ENCODE measurements at regions not wholly inside any gene's neighbourhood (a gene's known extent, or its start where the extent isn't known, plus 50 kb on each side); places are given as distances from the start of the nearest gene placed in this dataset.
"Not testable (repeated sequence)": the region's sequence is repeated elsewhere in the genome, so short reads cannot be mapped to it uniquely, and the experiment has no call there.

DNA sequence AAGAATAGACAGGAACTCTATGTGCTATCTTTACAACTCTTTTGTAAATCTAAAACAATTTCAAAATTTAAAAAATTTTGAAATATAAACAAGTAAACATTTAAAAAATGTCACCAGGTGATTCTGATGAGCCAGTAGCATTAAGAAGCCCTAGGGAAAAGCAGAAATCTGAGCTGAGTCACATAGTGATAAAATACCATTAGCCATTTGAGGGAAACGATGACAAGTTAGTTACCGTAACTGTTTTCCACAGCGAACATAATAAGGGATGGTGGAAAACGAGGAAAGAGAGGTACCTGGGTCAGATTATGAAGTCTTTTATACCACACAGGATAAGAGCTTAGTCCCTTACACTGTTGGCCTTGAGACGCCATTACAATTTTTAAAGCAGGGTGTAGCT, 55.5 kb downstream of the PRR15 start:
- DNase-seq: no peak

DNA sequence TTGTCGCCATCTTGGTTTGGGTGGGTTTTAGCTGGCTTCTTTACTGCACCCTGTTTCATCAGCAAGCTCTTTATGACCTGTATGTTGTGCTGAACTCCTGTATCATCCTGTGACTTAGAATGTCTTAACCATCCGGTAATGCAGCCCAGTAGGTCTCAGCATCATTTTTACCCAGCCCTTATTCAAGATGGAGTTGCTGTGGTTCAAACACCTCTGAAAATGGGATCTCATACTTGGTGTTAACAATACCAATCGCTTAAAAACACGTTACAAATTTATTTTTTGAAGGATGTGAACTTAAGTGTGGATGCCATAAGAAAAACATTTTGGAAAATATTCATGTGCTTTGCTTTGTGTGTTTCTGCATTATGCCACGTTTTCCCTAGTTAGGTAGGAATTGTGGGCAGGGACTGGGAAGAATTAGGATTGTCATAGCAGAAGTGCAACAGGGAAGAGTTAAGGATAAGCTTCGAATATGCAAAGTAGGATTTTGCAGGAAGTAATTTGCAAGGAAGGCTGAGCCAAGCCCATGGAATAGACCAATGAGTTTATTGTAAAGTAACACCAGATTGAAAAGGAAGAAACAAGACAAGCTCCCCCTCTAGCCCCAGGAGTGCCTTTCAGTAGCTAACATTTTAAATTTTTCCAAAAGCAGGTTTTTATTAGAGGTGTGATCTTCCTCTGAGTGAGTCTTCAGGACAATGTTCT, 56.4 kb downstream of the PRR15 start:
- no peak for DNase-seq

DNA sequence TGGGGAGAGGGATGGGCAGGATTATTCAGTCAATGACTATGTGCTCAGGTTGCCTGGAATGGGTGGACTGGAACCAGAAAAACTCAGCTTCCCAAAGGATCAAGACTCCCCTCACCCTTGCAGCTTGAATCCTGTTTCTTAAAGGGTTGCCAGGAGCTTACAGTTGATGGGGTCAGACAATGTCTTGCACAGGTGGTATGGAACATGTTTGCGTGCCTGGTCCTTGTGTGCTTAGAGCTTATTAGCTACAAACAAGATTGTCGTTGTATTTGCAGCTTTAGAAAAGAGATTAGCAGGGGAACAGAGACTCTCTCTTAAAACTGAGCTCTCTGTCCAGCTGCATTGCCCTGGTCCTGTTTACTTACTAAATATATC, 56.9 kb downstream of the PRR15 start:
- DNase-seq: no peak

DNA sequence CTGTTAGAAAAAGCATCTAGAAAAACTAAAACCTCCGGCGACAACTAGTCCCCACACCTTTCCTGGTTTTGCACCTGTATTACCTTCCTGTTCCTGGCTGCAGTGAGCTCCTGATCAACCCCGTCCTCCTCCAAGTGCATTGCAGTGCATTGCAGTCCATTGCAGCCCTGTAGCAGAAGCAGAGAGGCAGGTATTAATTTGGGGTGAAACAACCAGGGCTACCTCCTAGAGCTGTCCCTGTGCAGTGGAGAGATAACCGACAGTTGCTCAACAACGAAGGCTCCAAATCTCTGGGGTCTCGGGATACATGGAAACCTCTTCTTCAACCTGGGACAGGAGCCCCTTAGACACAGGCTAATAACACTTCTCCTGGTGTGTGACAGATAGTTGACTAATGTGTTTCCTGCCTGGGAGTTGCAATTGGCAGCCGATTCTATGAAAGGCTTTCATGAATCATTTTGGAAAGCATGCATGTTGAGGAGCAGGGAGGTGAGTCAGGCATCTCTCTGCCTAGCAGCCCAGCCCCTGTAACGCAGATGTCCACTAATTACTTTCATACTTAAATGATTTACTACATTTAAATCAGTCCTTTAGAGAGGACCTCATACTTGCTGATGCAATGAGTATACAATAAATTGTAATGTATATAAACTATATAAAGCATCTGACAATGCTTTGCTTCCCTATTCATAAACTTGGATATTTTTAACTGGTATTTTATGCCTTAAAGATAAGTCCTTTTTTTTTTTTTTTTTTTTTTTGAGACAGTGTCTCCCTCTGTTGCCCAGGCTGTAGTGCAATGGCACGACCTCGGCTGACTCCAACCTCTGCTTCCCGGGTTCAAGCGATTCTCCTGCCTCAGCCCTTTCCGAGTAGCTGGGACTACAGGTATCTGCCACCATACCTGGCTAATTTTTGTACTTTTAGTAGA, 59.0 kb downstream of the PRR15 start:
- DNase-seq: peak in 1 of 2 donors; percentile 19

DNA sequence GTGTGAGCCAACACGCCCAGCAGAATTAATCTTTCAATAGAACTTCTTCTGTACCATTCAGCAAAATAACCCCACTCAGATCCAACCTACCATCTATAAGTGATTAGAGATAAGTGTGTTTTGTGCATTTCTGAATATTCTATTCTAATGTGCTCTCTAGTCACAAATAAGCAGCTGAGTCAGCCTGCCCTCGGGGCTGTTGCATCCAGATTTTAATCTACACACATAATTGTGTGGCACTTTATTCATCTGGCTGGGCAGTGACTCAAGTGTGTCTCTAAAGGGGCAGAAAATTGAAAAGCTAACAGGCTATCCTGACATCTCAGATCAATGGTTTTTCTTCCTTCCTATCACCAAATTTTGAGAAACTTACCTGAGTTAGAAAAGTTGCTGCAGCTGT, 60.3 kb downstream of the PRR15 start:
- DNase-seq: no peak

DNA sequence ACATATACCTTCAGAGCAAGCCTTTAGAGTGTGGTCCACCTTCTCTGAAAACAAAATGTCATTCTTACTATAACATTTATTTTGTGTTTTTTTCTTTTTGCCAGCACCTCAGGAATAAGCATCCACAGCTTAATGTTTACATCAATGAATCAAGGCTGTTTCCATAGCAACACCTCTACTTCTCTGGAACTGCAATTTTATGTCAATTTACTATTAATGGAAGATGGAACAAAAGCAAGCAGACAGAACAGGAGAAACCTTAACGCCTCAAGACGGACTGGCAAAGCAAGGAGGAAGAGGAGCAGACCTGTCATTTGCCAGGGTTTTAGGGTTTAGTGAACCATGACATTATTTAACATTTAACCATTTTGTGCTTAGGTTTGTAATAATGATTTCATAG, 63.1 kb downstream of the PRR15 start:
- no peak for DNase-seq

DNA sequence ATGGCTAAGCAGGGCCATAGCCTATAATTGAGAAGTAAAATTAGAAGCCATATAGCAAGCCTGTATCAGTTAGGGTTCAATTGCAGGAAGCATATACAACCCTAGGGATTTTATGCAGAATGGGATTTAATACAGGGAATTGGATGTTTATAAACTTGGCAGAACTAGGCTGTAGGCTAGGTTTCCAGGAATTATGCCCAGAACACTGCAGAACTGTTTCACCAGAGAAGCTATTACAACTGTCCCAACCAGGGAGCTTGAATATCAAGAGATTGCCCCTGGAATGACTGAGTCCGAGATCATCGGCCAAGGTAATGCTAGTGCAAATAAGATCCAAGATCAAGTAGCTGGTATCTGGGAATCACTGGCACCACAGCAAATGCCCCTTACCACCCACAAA, 64.0 kb downstream of the PRR15 start:
- DNase-seq: peak in 1 of 2 donors; percentile 6

DNA sequence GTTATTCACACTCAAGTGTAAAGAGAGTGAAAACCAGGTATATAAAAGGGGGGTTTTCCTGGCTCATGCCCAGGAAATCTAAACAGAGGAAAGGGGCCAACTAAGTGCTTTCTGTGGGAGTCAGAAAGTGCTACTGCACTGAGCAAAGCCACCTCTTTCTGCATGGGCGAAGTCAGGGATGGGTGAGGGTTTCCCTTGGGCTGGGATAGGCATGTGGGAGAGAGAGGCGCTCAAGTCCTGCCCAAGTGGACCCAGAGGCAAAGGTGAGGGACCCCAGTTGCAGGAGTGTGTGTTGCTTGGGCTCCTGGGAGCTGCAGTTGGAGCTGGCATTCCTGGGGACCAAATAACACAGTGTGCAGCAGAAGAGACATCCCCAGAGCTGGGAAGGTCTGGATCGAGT, 65.9 kb downstream of the PRR15 start:
- no peak for DNase-seq

DNA sequence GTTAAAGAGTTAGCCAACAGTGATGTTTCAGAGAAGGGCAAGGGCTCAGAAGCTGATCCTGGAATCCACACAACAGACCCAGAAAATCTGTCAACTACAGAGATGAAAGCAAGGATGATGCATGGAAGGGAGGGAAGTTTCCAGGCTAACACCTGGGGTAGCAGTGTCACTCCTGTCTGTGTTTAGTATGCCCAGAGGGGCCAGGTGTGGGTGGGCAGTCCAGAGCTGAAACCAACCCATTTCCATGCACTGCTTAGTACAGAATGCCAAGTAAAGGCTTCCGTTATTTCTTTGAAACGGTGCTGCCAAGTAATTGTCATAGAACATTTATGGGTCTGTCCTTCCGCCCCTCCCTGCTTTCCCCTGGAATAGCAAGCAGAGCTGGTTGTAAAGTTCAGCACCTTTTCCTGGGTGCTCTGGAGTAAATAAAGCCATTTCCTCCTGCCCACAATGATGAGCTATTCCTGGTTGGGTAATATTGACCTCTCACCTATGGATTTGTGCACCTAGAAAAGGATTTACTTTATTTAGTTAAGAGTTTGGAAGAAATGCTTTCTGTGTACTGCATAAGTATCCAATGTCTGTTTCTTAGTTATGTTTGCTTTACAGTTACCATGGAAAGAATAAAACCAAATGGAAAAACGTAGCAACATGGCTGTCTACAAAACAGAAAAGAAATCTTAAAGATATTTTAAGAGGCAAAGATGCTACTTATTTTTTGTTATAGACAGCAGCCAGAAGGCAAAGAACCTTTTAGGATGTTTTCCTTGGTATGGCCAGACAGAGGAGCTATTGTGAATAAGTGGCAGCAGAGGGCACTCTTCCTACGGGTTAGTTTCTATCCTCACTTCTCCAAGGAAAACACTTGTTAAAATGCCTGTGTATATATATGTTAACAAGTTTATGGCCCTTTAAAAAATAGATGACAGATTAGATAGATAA, 71.7 kb downstream of the PRR15 start:
- DNase-seq: peak in 1 of 2 donors; percentile 34

DNA sequence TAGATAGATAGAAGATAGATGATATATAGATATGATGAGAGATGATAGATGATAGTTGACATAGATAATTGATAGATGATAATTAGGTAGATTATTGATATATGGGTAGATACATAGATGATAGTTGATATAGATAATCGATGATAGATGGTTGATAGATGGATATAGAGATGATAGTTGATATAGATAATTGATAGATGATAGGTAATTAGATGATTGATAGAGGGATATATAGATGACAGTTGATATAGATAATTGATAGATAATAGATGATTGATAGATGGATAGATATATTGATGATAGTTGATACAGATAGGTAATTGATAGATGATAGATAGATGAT, 72.3 kb downstream of the PRR15 start:
- DNase-seq: no peak

DNA sequence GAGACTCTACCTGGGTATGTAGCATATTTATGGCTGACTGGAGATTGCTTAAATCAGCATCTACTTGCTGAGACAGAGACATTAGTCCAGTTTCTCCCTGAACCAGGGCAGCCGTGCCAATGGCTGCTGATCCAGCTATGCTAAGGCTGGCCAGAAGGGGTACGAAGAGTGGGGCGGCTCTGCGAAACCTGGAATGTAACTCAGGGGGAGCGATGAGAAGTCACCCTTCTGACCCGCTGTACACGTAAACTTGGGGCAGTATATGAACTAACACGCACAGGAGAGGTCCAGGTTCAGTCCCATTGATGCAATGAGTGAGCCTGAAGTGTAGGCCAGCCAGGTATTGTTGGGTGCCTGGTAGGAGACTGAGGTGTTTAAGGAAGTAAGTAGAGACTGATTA, 73.7 kb downstream of the PRR15 start:
- DNase-seq: no peak

DNA sequence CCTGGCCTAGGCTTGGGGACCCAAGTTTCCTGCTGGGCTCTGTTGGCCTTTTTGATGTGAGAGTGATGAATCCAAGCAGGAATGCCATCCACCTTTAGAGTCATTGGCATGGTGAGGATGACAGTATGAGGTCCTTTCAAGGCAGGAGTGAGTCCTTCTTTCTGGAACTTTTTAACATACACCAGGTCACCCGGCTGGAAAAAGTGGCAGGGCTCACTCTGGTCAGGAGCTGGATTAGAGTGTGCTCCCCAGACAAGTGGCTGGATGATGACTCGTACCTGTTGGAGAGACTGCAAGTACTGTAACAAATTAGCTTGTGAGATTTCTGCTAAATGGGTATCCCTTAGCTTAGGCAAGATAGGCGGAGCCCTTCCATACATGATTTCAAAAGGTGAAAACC, 75.2 kb downstream of the PRR15 start:
- DNase-seq: not testable (repeated sequence)

DNA sequence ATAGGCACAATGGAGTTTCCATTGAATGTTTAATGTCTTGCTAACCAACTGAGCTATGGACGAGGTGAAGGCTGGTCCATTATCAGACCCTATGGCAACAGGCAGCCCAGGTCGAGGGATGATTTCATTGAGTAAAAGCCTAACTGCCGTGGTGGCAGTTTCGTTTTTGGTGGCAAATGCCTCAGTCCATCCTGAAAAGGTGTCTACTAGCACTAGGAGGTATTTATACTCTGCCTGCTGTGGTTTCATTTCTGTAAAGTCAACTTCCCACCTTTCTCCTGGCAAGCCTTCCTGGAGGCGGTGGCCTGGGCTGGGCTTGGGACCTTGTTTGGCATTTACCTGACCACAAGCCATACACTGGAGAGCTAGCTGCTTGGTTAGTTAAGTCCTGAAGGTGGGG, 75.8 kb downstream of the PRR15 start:
- no peak for DNase-seq

DNA sequence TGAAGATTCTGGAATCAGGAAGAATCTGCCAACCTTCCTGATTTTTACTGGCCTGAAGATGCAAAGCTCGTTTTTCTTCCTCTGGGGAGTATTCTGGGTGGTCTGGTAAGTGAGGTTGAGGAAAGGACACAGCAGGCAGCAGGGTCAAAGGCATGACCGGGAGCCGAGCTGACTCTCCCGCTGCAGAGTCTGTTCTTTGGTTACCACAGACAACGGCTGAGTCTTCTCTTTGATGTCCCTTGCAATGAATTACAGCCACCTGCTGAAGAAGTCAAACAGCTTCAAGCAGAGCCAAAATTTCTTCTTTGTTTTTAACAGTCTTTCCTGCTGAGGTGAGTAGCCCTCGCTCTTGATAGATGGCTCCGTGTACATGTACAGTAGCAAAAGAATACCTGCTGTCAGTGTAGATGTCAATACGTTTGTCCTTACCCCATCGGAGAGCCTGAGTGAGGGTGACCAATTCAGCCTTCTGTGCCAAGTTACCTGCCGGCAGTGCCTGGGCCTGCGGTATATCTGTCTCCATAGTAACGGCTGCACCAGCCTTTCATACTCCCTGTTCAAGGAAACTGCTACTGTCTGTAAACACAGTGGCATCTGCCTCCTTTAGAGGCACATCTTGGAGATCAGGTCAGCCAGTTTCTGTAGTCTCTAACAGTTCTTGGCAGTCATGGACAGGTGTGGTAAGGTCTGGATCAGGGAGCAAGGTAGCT, 76.4 kb downstream of the PRR15 start:
- no peak for DNase-seq

DNA sequence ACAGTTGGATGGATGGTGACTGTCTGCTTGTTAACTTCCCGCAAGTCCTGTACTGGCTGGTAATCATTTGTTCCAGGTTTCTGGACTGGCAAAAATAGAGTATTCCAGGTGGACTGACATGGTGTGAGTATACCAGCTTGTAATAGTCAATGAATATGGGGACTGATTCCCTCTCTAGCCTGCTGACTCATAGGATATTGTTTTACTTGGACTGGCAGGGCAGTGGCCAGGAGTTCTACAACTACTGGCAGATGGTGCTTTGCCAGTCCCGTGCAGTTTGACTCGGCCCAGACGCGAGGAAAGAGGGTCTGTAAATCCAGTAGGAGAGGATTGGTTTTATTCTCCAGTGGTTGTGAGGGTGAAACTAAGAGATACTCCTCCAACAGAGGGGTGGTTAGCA, 78.0 kb downstream of the PRR15 start:
- DNase-seq: no peak

DNA sequence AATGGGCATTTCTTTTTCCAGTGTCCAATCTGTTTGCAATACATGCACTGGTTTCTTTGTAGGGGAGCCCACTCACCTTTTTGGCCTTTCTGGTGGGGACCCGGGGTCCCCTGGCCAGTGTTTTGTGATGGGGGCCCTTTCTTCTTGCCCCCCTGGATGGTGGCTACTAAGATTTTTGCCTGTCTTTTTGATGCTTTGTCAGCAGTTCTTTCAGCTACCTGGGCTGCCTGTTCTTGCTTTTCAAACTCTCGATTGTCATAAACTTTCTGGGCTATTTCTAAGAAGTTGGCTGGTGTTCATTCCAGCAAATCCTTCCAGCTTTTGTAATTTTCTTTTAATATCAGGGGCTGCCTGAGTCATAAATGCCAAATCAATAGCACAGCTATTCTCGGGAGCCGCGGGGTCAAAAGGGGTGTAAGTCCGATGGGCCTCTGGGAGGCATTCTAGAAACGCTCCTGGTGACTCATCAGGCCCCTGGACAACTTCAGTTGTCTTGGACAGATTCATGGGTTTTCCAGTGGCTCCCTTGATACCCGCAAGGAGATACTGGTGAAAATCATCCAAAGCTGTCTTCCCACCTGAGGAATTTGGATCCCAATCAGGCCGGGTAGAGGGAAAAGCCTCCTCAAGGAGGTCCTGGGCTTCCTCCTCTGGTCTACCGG, 79.0 kb downstream of the PRR15 start:
- DNase-seq: no peak

DNA sequence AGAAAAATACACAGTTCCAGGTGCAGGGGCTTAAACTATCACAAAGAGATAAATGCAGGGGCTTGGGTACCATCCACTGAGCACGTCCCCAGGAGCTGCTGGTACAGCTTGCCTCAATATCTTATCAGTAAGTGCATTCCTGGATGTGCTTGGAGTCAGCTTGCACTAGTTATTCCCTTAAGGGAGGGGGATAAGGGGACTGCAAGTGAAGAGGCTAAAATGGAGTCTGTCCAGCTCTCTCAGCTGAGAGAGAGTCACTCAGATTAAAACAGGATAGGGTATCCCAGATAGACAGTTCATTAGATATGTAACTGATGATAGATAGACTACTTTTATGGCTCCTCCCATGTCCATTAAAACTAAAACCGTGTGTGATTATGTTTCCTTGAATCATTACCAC, 82.5 kb downstream of the PRR15 start:
- not testable (repeated sequence) for DNase-seq

DNA sequence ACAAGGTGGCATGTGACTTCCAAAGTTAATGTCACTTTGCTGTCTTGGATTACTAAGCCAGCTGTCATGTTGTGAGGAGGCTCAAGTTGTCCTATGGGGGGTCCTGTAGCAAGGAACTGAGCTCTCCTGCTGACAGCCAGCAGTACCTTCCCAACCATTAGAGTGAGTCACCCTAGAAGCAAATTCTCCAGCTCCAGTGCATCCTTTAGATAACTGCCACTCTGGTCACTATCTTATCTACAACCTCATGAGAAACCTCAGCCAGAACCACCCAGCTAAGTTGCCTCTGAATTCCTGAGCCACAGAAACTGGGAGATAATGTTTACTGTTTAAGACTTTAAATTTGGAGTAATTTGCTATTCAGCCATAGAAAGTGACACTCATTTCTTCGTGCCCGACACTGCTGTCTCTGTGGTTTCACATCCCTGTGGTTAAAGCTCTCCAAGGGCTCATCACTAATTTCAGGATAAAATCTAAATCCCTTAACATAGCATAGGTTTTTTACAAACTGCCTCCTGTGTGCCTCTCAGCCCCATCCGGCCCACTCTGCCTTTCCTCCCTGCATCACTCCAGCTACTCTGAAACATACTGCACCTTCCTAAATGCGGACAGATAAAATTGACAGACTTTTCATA, 83.5 kb downstream of the PRR15 start:
- no peak for DNase-seq

DNA sequence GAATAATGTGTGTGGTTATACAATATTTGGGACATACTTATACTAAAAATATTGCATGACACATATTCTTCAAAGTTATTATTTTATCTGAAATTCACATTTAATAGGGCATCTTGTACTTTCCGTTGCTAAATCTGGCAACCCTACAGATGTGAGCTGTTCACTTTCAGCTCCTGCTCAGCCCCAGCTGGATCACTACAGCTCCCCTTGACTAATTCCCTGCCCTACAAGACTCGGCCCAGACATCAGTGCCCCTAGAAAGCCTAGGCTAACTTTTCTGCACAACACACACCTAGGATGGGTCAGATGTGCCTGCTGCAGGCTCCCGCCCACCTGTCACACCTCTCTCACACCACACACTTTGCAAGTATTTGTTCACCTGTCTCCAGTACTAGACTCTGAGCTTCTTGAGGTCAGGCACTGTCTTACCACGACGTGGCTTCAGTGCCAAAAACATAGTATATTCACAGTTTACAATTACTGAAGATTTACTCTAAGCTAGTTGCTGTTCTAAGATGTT, 84.1 kb downstream of the PRR15 start:
- not testable (repeated sequence) for DNase-seq

DNA sequence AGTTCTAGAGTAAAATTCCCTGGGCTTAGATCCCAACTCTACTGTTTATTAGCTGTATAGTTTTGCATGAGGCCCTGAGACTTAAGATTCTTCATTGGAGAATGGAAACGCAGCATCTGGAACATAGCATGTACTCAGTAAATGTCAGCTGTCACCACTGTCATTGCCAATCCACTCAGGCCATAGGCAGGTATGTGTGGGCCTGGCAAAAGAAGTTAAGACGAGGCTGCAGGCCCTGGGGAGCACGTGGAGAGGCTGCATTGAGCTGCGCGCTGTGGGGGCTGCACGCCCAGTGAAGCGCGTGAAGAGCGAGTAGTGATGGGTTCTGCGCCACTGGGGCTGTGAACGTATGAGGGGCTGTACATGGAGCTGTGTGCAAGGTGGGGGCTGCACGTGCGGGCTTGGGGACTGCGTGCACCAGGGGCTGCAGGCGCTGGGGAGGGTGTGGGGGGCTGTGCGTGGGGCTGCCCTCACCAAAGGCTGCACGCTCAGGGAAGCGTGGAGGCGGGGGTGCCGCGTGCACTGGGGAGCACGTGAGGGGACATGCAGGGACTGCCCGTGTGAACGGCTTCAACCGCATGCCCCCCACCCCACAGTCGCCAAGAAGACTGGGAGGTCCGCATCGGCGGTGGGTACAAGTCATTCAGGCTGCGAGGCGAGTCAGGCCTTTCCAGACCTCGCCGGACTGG, 85.5 kb downstream of the PRR15 start:
- DNase-seq: no peak

DNA sequence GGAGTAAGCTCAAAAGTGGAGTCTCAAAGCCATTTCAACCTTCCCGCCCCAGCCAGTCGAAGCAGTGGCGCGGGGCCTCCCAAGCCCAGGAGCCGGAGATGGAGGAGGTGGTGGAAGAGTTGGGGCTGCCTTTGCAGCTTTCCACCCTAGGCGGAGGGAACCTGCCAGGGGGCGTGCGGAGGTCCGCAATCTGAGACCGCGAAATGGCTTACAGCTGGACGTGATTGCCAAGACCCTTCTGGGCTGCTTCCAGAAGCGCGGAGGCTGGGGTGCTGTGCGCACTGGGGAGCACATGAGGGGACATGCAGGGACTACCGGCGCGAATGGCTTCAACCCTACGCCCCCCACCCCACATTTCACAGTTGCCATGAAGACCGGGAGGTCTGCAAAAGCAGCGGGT, 86.2 kb downstream of the PRR15 start:
- no peak for DNase-seq

All from hippocampal formation (tissue), 2 donors.